ENCODE measurements at regions not wholly inside any gene's neighbourhood (a gene's known extent, or its start where the extent isn't known, plus 50 kb on each side); places are given as distances from the start of the nearest gene placed in this dataset.

DNA sequence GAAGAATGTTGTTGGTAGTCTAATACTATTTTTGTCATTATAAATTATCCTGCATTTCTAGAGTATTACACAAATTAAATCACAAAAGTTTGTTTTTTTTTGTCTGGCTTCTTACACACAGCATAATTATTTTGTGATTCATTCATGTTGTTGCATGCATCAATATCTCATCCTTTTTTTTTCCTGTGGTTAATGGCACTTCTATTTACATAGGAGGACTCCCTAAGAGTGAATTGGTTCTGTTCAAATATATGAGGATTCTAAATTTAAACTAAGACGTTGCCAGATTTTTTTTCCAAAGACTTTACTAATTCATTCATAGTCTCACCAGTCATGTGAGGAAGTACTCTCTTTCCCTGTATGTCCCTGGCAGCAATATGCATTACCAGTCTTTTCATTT, 303.3 kb downstream of the GPR37 start:
- Mint-ChIP-seq H3K36me3 (no peaks in the 10 kb centered on the region), H3K27me3 (no peaks in the 10 kb centered on the region), H3K9me3 (peaks cover 2 to 4% (median 3%) of the 10 kb centered on the region in 3 donors), H3K27ac (no peak overlapping the region), H3K4me1 (no peaks in the 10 kb centered on the region), H3K4me3 (no peak overlapping the region)
- ChIA-PET POLR2A (no interaction called here), CTCF (no interaction called here)
- Histone ChIP-seq H3K36me3 (ENCODE audit: control insufficient read depth in 2 of 2, extremely low read depth in 1 of 2, insufficient read depth in 1 of 2, low read length in 1 of 2) (no peaks in the 10 kb centered on the region), H3K9me3 (no peaks in the 10 kb centered on the region), H3K27ac (ENCODE audit: low read length) (no peak overlapping the region), H3K27me3 (replicated peaks in 1 of 2; ENCODE audit: control insufficient read depth in 2 of 2, extremely low read depth in 1 of 2, insufficient read depth in 2 of 2, low read length in 1 of 2) (no peaks in the 10 kb centered on the region), H3K4me3 (ENCODE audit: control insufficient read depth in 1 of 2, extremely low read depth in 1 of 2, low read length in 1 of 2) (no peak overlapping the region), H3K4me1 (ENCODE audit: control insufficient read depth in 1 of 2, extremely low read depth in 1 of 2, insufficient read depth in 2 of 2, low read length in 2 of 2) (no peaks in the 10 kb centered on the region)
- ATAC-seq (replicated peaks in 1 of 4): no peak
- no CpG with 5 or more reads among the region's 1 CpG for WGBS (ENCODE audit: insufficient coverage)
- DNase-seq: no peak

GRCh38 chr7:124460555-124460954, 305.0 kb downstream of the GPR37 start:
- ChIA-PET POLR2A (no interaction called here), CTCF (no interaction called here)
- H3K27me3 Mint-ChIP-seq: no peaks in the 10 kb centered on the region
- H3K27ac Mint-ChIP-seq: no peak overlapping the region
- Histone ChIP-seq H3K4me3 (ENCODE audit: control insufficient read depth in 1 of 2, extremely low read depth in 1 of 2, low read length in 1 of 2) (no peak overlapping the region), H3K36me3 (ENCODE audit: control insufficient read depth in 2 of 2, extremely low read depth in 1 of 2, insufficient read depth in 1 of 2, low read length in 1 of 2) (no peaks in the 10 kb centered on the region), H3K4me1 (ENCODE audit: control insufficient read depth in 1 of 2, extremely low read depth in 1 of 2, insufficient read depth in 2 of 2, low read length in 2 of 2) (no peaks in the 10 kb centered on the region), H3K27me3 (replicated peaks in 1 of 2; ENCODE audit: control insufficient read depth in 2 of 2, extremely low read depth in 1 of 2, insufficient read depth in 2 of 2, low read length in 1 of 2) (no peaks in the 10 kb centered on the region), H3K27ac (ENCODE audit: low read length) (no peak overlapping the region), H3K9me3 (no peaks in the 10 kb centered on the region)
- H3K9me3 Mint-ChIP-seq: peaks cover 2 to 5% (median 4%) of the 10 kb centered on the region in 3 donors
- H3K36me3 Mint-ChIP-seq: no peaks in the 10 kb centered on the region
- WGBS (ENCODE audit: insufficient coverage): no CpG with 5 or more reads among the region's 2 CpGs
- no peaks in the 10 kb centered on the region for H3K4me1 Mint-ChIP-seq
- H3K4me3 Mint-ChIP-seq: no peak overlapping the region
- ATAC-seq (replicated peaks in 1 of 4) (no peak), DNase-seq (no peak)

- Mint-ChIP-seq H3K36me3 (no peaks in the 10 kb centered on the region), H3K4me3 (no peak overlapping the region), H3K9me3 (peaks cover 2 to 10% (median 4%) of the 10 kb centered on the region in 3 donors), H3K4me1 (no peaks in the 10 kb centered on the region), H3K27me3 (no peaks in the 10 kb centered on the region), H3K27ac (no peak overlapping the region)
- POLR2A ChIA-PET: no interaction called here
- no peaks in the 10 kb centered on the region for H3K9me3 ChIP-seq
- H3K27me3 ChIP-seq (replicated peaks in 1 of 2; ENCODE audit: control insufficient read depth in 2 of 2, extremely low read depth in 1 of 2, insufficient read depth in 2 of 2, low read length in 1 of 2): no peaks in the 10 kb centered on the region
- DNase-seq: no peak
- no peak overlapping the region for H3K4me3 ChIP-seq (ENCODE audit: control insufficient read depth in 1 of 2, extremely low read depth in 1 of 2, low read length in 1 of 2)
- ATAC-seq (replicated peaks in 1 of 4): no peak
- WGBS (ENCODE audit: insufficient coverage): 100% methylated on average over 1 of the region's 1 CpG
- no peaks in the 10 kb centered on the region for H3K4me1 ChIP-seq (ENCODE audit: control insufficient read depth in 1 of 2, extremely low read depth in 1 of 2, insufficient read depth in 2 of 2, low read length in 2 of 2)
- no peak overlapping the region for H3K27ac ChIP-seq (ENCODE audit: low read length)
- no peaks in the 10 kb centered on the region for H3K36me3 ChIP-seq (ENCODE audit: control insufficient read depth in 2 of 2, extremely low read depth in 1 of 2, insufficient read depth in 1 of 2, low read length in 1 of 2)
- CTCF ChIA-PET: no interaction called here
These were observed 305.5 kb downstream of the GPR37 start for GRCh38 chr7:124460056-124460450.

- H3K9me3 Mint-ChIP-seq: peaks cover 2 to 10% (median 4%) of the 10 kb centered on the region in 3 donors
These were observed 306.2 kb downstream of the GPR37 start for GRCh38 chr7:124459101-124460055.

GRCh38 chr7:124457841-124458240, 307.8 kb downstream of the GPR37 start:
- Mint-ChIP-seq H3K4me3 (no peak overlapping the region), H3K27me3 (no peaks in the 10 kb centered on the region), H3K36me3 (no peaks in the 10 kb centered on the region), H3K4me1 (no peaks in the 10 kb centered on the region), H3K27ac (no peak overlapping the region), H3K9me3 (peaks cover 0 to 10% (median 4%) of the 10 kb centered on the region in 3 donors)
- CTCF ChIA-PET: interaction anchor here in 1 of 2 donors (0.6 kb wide), 1 partner anchor 1269 kb away, joined by 3 read pairs; no protein-coding TSS in a partner anchor
- DNase-seq: no peak
- Histone ChIP-seq H3K9me3 (no peaks in the 10 kb centered on the region), H3K36me3 (ENCODE audit: control insufficient read depth in 2 of 2, extremely low read depth in 1 of 2, insufficient read depth in 1 of 2, low read length in 1 of 2) (no peaks in the 10 kb centered on the region), H3K27me3 (replicated peaks in 1 of 2; ENCODE audit: control insufficient read depth in 2 of 2, extremely low read depth in 1 of 2, insufficient read depth in 2 of 2, low read length in 1 of 2) (no peaks in the 10 kb centered on the region), H3K4me3 (ENCODE audit: control insufficient read depth in 1 of 2, extremely low read depth in 1 of 2, low read length in 1 of 2) (no peak overlapping the region), H3K4me1 (ENCODE audit: control insufficient read depth in 1 of 2, extremely low read depth in 1 of 2, insufficient read depth in 2 of 2, low read length in 2 of 2) (no peaks in the 10 kb centered on the region), H3K27ac (ENCODE audit: low read length) (no peak overlapping the region)
- POLR2A ChIA-PET: interaction anchor here in 1 of 2 donors (0.7 kb wide), 1 partner anchor 203 kb away, joined by 3 read pairs; no protein-coding TSS in a partner anchor
- WGBS (ENCODE audit: insufficient coverage): no CpG with 5 or more reads among the region's 3 CpGs
- ATAC-seq (replicated peaks in 1 of 4): no peak

More at GRCh38 chr7:124459101-124460055, 306.2 kb downstream of the GPR37 start:
- 62% methylated on average over 7 of the region's 8 CpGs for WGBS (ENCODE audit: insufficient coverage)
- ATAC-seq (replicated peaks in 1 of 4) (no peak), DNase-seq (no peak)
- POLR2A ChIA-PET: no interaction called here
- Mint-ChIP-seq H3K27ac (no peak overlapping the region), H3K36me3 (no peaks in the 10 kb centered on the region), H3K4me3 (no peak overlapping the region), H3K4me1 (no peaks in the 10 kb centered on the region), H3K27me3 (no peaks in the 10 kb centered on the region)
- Histone ChIP-seq H3K36me3 (ENCODE audit: control insufficient read depth in 2 of 2, extremely low read depth in 1 of 2, insufficient read depth in 1 of 2, low read length in 1 of 2) (no peaks in the 10 kb centered on the region), H3K27me3 (replicated peaks in 1 of 2; ENCODE audit: control insufficient read depth in 2 of 2, extremely low read depth in 1 of 2, insufficient read depth in 2 of 2, low read length in 1 of 2) (no peaks in the 10 kb centered on the region), H3K9me3 (no peaks in the 10 kb centered on the region), H3K4me1 (ENCODE audit: control insufficient read depth in 1 of 2, extremely low read depth in 1 of 2, insufficient read depth in 2 of 2, low read length in 2 of 2) (no peaks in the 10 kb centered on the region), H3K27ac (ENCODE audit: low read length) (no peak overlapping the region), H3K4me3 (ENCODE audit: control insufficient read depth in 1 of 2, extremely low read depth in 1 of 2, low read length in 1 of 2) (no peak overlapping the region)
- CTCF ChIA-PET: no interaction called here

- no peak for DNase-seq
- H3K27me3 ChIP-seq (replicated peaks in 1 of 2; ENCODE audit: control insufficient read depth in 2 of 2, extremely low read depth in 1 of 2, insufficient read depth in 2 of 2, low read length in 1 of 2): no peaks in the 10 kb centered on the region
- ChIA-PET POLR2A (no interaction called here), CTCF (no interaction called here)
- no peak for ATAC-seq (replicated peaks in 1 of 4)
- no peak overlapping the region for H3K27ac ChIP-seq (ENCODE audit: low read length)
- H3K36me3 Mint-ChIP-seq: no peaks in the 10 kb centered on the region
- H3K27ac Mint-ChIP-seq: no peak overlapping the region
- no peak overlapping the region for H3K4me3 ChIP-seq (ENCODE audit: control insufficient read depth in 1 of 2, extremely low read depth in 1 of 2, low read length in 1 of 2)
- H3K36me3 ChIP-seq (ENCODE audit: control insufficient read depth in 2 of 2, extremely low read depth in 1 of 2, insufficient read depth in 1 of 2, low read length in 1 of 2): no peaks in the 10 kb centered on the region
- H3K4me1 ChIP-seq (ENCODE audit: control insufficient read depth in 1 of 2, extremely low read depth in 1 of 2, insufficient read depth in 2 of 2, low read length in 2 of 2): no peaks in the 10 kb centered on the region
- H3K9me3 Mint-ChIP-seq: peaks cover 0 to 11% (median 4%) of the 10 kb centered on the region in 3 donors
- WGBS (ENCODE audit: insufficient coverage): 89% methylated on average over 1 of the region's 3 CpGs
- H3K27me3 Mint-ChIP-seq: no peaks in the 10 kb centered on the region
- H3K4me3 Mint-ChIP-seq: no peak overlapping the region
- H3K9me3 ChIP-seq: no peaks in the 10 kb centered on the region
- H3K4me1 Mint-ChIP-seq: no peaks in the 10 kb centered on the region
These were observed 309.3 kb downstream of the GPR37 start for GRCh38 chr7:124456286-124456685.
